NCI-H2081 (cell line): ENCODE measurements at regions not wholly inside any gene's neighbourhood (a gene's known extent, or its start where the extent isn't known, plus 50 kb on each side); places are given as distances from the start of the nearest gene placed in this dataset.

Source experiments
- DNase-seq, 2 experiments: peaks; one replicate each; lab custom pipeline; 2025; lab: John Stamatoyannopoulos, UW

DNA sequence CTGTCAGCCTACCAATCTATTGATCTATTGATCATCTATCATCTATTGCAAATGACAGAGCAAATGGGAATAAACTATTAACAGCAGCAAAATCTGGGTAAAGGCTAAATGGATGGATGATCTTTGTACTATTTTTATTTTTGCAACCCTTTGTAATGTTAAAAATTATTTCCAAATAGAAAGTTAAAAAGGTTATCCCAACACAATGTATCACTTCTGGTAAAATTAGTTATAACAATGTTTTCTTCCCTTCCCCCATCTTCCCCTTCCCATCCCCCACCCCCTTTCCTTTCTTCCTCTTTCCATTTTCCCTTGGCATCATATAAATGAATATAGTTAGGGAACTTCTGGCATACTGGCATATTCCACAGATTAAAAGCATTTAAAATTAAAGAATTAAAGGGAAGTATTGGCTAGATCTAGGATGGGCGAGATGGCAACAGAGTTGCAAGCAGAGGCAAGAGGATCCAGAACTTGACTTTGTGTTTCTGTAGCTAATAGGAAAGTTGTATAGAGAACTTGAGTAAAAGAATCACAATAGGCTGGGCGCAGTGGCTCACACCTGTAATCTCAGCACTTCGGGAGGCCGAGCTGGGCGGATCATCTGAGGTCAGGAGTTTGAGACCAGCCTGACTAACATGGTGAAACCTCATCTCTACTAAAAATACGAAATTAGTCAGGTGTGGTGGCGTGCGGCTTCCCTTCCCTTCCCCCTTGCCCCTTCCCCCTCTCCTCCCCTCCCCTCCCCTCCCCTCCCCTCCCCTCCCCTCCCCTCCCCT, 66.6 kb upstream of the TAF11L2 start:
- DNase-seq, result no peak

DNA sequence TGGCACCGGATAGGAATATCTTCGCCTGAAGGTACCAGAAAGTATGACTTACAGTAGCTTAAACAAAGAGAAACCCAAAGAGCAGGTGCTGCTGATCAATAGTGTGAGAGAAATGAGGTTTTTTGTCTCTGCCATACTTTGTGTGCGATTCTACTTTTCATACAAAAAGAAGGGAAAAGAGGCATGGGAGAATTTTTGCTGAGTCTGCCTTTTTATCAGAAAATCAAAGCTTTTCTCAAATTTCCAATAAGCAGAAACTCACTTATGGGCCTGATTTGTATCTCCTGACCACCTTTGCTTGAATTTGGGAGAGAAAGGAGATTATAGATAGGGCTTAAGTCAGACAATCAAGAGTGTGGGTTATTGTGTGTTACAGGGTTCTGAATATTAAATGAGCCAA, 65.5 kb upstream of the TAF11L2 start:
- no peak for DNase-seq

DNA sequence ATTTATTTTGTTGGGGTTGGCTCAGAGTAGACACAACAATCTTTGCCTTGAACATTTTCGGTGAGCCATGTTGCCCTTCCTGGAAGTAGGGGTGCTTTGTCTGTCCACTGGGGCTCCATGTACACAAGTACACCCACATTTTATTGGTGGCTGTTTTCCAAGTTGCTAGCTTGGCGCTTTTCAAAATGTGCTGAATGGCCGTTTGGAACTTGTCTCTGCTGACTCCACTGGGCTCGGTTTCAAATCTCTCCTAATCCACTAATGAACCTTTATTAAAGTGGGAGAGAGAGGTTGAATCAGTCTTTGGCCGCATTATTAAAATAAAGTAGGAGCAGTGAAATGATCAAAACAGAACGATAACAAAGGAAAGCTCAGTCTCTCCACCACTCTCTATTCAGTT, 64.6 kb upstream of the TAF11L2 start:
- DNase-seq, result no peak

DNA sequence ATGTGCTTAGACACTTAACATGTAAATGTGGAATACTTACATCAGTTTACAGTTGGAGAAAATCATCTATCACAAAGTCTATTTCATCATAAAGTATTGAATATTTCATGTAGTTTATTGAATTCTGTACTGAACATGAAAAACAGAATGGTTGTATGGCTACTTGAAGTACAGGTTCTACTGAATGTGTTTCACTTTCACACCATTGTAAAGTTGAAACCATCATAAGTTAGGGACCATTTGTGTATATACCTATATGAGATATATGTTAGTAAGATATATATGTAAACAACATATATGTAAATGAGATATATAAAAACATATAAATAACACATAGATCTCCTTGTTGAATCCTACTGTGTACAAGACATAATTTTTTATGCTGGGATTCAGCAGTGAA, 63.0 kb upstream of the TAF11L2 start:
- no peak for DNase-seq

DNA sequence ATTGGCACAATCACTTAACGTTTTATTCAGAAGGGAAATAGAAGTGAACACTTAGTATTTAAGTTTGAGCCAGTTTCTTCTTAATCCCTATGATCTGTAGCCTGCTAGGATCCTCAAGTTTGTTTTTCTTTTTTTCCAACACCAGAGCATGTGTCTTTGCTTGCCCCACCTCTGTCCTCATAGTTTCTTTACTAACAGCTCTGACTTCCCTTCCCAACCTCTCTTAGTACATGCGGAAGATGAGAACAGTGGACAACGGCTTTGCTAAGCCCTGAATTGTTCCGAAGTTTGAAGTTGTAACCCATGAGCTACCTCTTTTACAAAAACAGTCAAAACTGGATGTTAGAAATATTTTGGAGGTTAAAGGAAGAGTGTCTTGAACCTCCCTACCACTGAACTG, 61.7 kb upstream of the TAF11L2 start:
- DNase-seq, result no peak

DNA sequence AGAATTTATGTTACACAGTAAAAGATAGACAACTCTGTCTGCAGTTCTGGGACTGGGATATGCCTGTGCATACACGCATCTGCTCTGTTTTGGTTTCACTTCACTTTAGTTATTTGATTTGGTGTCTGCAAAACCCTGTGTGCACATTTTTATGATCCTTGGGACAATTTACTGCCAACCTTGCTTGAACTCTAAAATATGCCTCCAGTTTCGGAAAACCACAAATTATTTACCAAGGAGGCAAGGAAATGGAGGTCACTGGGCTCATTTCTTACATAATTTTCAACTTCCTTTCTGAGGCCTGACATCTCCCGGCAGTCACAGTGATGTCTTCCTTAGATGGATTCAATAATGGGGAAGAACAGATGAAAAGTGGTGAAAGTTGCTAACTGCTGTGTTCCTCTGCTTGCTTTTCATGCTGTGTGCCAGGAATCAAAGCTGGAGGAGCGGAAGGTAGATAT, 61.2 kb upstream of the TAF11L2 start:
- DNase-seq, result no peak

DNA sequence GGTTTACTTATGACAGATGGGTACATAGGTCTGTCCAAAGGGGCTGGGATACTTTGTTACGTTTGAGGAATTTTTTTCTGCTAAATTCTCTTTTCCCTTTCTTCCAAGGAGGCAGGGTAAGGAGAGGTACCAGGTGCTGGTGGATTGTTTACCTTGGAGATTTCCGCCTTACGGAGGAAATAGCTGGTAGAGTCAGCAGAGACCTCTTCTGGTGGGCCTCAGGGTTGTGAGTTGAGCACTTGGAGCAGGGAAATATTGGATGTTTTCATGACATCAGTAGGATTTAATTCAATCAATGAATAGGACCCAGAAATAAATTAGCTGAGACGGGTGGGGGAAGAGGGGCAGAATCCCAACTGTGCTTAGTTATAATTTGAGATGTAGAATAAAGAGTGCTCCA, 60.0 kb upstream of the TAF11L2 start:
- no peak for DNase-seq

DNA sequence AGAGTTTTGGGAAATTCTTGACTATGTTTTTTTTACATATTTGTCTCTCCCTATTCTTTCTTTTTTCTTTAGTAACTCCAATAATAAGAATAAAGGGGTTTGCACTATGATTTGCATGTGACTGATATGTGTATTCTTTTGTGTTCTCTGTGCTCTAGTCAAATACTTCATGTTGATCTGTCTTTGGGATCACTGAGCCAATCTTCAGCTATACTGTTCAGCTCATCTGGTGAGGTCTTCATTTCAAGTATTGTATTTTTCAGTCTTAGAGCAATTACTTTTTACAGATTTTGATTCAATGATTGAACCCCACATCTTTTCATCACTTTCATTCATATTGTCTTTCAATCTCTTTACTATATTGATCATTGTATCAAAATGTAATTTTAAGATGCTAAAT, 58.1 kb upstream of the TAF11L2 start:
- no peak for DNase-seq

DNA sequence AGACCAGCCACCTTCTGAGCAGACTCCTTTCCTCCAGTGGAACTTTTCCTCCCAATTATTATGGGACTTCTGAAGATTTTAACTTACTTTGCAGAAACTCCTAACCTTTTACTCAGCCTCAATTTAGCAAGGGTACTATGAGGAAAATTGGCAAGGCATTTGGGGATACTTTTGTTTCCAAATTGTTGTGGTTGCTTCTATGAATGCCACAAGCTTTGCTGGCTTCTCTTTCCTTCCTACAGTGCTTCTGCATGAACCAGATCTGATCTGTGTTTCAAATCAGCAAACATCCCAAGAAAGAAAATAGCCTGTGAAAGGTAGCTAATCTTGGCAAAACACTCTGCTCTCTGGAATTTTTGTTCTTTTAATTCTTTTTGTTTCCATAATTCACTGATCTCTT, 57.3 kb upstream of the TAF11L2 start:
- DNase-seq, result no peak

DNA sequence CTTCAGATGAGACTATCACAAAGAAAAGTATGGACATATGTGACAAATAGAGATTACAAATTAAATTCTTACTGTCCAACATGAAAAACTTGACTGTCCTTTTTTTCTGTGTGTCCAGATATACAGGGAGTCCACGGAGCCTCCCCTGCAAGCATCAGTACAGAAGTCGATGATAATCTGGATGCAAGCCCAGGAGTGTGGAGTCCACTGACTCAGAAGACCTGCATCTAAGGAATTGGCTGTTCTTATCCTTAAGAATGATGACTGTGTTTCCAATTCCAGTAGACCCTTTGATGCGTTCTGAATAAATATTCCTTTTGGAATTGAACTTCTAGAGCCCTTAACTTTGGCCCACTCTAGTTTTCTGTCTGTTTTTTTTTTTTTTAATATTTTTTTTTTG, 56.7 kb upstream of the TAF11L2 start:
- DNase-seq, result no peak

DNA sequence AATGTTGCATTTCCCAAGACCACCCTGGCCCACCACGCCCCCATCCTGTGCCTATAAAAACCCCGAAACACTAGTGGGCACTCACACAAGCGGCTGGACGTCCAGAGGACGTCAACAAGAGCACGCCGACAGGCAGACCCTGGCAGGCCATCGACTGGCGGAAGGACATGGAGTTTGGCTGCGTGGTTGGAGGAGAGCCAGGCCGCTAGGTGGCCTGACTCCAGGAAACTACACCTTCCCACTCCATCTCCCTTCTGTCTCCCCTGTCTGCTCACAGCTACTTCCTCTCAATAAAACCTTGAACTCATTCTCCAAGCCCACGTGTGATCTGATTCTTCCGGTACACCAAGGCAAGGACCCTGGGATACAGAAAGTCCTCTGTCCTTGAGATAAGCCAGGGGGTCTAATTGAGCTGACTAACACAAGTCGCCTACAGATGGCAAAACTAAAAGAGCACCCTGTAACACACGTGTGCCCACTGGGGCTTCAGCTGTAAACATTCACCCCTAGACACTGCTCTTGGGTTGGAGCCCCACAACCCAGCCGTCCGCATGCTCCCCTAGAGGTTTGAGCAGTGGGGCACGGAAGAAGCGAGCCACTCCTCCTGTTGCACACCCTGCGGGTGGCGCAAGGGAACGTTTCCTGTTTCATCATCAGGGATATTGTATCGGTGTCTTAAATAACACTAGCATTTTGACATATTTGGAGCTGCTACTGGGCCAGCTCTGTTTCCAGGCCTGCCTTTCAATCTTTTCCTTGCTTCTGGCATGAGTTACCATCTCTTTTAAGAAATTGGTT, 54.5 kb upstream of the TAF11L2 start:
- no peak for DNase-seq

DNA sequence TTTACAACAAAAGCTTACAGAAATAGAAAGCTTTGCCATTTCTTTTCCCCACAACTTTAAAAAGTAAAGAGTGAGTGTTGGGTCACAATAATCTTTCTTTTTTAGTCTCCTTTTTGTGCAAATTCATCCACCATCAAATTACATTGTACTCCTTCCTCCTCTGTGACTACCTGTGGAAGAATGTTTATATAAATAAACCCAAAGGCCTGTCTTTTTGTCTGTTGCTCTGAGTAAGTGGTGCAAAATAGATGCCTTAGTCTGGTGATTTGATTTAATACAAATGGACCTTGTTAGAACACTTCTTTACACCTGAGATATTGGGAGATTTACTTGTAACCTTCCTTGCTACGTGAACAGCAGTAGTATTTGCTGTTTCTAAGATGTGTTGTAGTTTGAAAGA, 53.5 kb upstream of the TAF11L2 start:
- DNase-seq, result no peak

DNA sequence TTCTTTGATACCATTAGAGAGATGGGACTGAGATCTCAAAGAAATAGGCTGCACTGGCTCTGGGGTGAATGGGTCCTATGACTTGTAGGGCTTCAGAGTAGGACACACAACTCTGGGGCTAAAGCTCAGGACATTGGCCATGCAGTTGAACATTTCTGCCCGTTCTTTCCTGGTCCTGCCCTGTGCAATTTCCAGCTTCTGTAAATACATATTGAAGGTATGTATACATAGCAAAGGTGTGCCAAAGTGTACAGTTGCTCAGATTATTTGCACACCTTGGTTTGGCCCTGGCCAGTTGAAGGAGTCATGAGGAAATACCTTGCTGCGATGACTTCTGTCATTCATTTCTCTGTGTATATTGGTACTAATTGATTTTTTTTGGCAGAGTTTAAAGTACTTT, 52.8 kb upstream of the TAF11L2 start:
- DNase-seq, result no peak
